Transverse colon (tissue), 4 donors: ENCODE measurements at regions not wholly inside any gene's neighbourhood (a gene's known extent, or its start where the extent isn't known, plus 50 kb on each side); places are given as distances from the start of the nearest gene placed in this dataset.

Source experiments
- DNase-seq: peaks from one replicate; pipeline ENCODE4 v3.0.0-alpha.2; 2019
- H3K27ac ChIP-seq, 4 donors: fragments of 200-600 bp; sonication (generic); 2 replicates each; pipeline ENCODE4 v1.5.1; 2016 to 2018; ENCODE audit warnings: inconsistent platforms in 4 of 4
- H3K27me3 ChIP-seq: fragments of 200-600 bp; sonication (generic); 2 replicates; pipeline ENCODE4 v1.5.1; 2017; ENCODE audit warnings: inconsistent platforms
- H3K36me3 ChIP-seq, 4 donors: fragments of 200-600 bp; sonication (generic); 2 replicates each; pipeline ENCODE4 v1.5.1; 2017 to 2019; ENCODE audit warnings: inconsistent platforms in 4 of 4
- H3K4me1 ChIP-seq, 4 donors: fragments of 200-600 bp; sonication (generic); 2 replicates each; pipeline ENCODE4 v1.5.1; 2017 to 2020; ENCODE audit warnings: inconsistent platforms in 4 of 4
- H3K4me3 ChIP-seq, 4 donors: fragments of 200-600 bp; sonication (generic); 1 replicate in 1 of 4; 2 replicates in 3 of 4; pipeline versions ENCODE4 v1.5.1 to v1.6.1; 2017 to 2019; ENCODE audit warnings: inconsistent platforms in 4 of 4
- H3K9me3 ChIP-seq, 2 donors: fragments of 200-600 bp; sonication (generic); 2 replicates each; pipeline ENCODE4 v1.5.1; 2017 to 2019; ENCODE audit warnings: inconsistent platforms in 2 of 2
- EP300 ChIP-seq: sonication (generic); formaldehyde crosslinking; IDR thresholded peaks from one replicate; pipeline ENCODE4 v1.6.1; 2017; ENCODE audit warnings: antibody characterized with exemption, low read depth
- POLR2A ChIP-seq: fragments of 450-650 bp; IDR thresholded peaks from one replicate; pipeline ENCODE4 v1.6.1; 2016; ENCODE audit warnings: antibody characterized with exemption, mild to moderate bottlenecking, moderate library complexity
- POLR2AphosphoS5 ChIP-seq, 3 donors: sonication (generic); formaldehyde crosslinking; IDR thresholded peaks; one replicate each; pipeline ENCODE4 v1.6.1; 2016; ENCODE audit warnings: antibody characterized with exemption in 3 of 3
- WGBS, 2 donors: methylation state at CpG; one replicate each; pipeline ENCODE4 v1.1.5; 2018; ENCODE audit warnings: low coverage in 1 of 2; 5-methylcytosine and 5-hydroxymethylcytosine counted together
- in situ Hi-C, 4 donors: fragments of 200-750 bp; cut with MboI; loops; one replicate each; pipeline versions ENCODE4 v1.15.0 to v1.15.1; 2017; ENCODE audit warnings: low sequenced_read_pairs in 3 of 4, low pct_ligation_motif_present in 1 of 4, low pct_unique_long_range_greater_than_20kb in 1 of 4
- intact Hi-C: fragments of 100-400 bp; cut with DNase I; formaldehyde crosslinking; loops from one replicate; pipeline ENCODE4 v1.15.1; 2023; ENCODE audit warnings: low total_unique reads
- TF ChIP-seq, protein P1 (sequence below), 5 experiments: fragments of 200-600 bp in 3 of 5; fragments of 450-650 bp in 2 of 5; sonication (generic) in 3 of 5; IDR thresholded peaks; 1 replicate in 2 of 5; 2 replicates in 3 of 5; pipeline ENCODE4 v1.5.1; 2016 to 2017; ENCODE audit warnings: antibody characterized with exemption in 5 of 5, inconsistent platforms in 3 of 5, mild to moderate bottlenecking in 2 of 5, moderate library complexity in 1 of 5

DNA sequence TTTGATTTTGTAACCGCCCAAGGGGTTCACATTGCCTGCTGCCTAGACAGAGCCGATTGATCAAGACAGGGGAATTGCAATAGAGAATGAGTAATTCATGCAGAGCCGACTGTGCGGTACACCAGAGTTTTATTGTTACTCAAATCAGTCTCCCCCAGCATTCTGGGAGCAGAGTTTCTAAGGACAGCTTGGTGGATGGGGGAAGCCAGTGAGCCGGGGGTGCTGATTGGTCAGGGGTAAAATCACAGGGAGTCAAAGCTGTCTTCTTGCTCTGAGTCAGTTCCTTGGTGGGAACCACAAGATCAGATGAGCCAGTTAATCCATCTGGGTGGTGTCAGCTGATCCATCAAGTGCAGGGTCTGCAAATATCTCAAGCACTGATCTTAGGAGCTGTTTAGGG, 60.0 kb upstream of the EZR start:
- no peak overlapping the region for H3K4me3 ChIP-seq
- 82 to 93% methylated on average over 3 to 5 of the region's 5 CpGs for WGBS, 2 donors
- TF ChIP-seq, protein P1, sequence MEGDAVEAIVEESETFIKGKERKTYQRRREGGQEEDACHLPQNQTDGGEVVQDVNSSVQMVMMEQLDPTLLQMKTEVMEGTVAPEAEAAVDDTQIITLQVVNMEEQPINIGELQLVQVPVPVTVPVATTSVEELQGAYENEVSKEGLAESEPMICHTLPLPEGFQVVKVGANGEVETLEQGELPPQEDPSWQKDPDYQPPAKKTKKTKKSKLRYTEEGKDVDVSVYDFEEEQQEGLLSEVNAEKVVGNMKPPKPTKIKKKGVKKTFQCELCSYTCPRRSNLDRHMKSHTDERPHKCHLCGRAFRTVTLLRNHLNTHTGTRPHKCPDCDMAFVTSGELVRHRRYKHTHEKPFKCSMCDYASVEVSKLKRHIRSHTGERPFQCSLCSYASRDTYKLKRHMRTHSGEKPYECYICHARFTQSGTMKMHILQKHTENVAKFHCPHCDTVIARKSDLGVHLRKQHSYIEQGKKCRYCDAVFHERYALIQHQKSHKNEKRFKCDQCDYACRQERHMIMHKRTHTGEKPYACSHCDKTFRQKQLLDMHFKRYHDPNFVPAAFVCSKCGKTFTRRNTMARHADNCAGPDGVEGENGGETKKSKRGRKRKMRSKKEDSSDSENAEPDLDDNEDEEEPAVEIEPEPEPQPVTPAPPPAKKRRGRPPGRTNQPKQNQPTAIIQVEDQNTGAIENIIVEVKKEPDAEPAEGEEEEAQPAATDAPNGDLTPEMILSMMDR (IDR thresholded peaks at IDR 0.05) = no peak
- TF ChIP-seq POLR2A (no peak), EP300 (no peak), POLR2AphosphoS5 (IDR thresholded peaks at IDR 0.05) (no peak)
- no peak for DNase-seq
- intact Hi-C loops = no loop called here
- no peaks in the 10 kb centered on the region for H3K4me1 ChIP-seq
- H3K27ac ChIP-seq = no peak overlapping the region
- no peaks in the 10 kb centered on the region for H3K9me3 ChIP-seq
- H3K27me3 ChIP-seq = no peaks in the 10 kb centered on the region
- no peaks in the 10 kb centered on the region for H3K36me3 ChIP-seq
- in situ Hi-C loops = no loop called here

DNA sequence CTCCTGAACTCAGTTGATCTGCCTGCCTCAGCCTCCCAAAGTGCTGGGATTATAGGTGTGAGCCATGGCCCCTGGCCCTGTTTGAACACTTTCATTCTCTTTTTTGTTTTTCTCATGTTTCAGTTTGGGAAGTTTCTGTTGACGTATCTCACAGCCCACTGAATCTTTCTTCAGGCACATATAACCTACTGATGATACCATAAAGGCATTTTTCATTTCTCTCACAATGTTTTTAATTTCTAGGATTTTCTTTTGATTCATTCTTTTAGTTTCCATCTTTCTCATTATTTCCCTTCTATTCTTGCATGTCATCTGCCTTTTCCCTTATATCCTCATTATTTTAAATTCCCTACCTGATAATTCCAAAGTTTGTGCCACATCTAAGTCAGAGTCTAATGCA, 58.5 kb upstream of the EZR start:
- H3K27ac ChIP-seq = no peak overlapping the region

DNA sequence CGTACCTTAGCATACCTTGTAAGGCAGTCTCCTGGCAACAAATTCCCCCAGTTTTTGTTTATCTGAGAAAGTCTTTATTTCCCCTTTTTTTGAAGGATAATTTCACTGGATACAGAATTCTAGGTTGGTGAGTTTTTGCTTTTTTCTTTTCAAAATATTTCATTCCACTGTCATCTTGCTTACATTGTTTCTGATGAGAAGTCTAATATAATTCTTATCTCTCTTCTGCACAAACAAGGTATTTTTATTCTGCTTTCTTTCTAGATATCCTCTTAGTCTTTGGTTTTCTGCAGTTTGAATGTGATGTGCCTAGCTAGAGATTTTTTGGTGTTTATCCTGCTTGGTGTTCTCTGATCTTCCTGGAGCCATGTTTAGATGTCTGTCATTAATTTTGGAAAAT, 57.7 kb upstream of the EZR start:
- H3K4me1 ChIP-seq = no peaks in the 10 kb centered on the region
- no peak overlapping the region for H3K27ac ChIP-seq
- intact Hi-C loops = no loop called here
- DNase-seq = no peak
- no peak overlapping the region for H3K4me3 ChIP-seq
- H3K36me3 ChIP-seq = no peaks in the 10 kb centered on the region
- in situ Hi-C loops = no loop called here
- no peaks in the 10 kb centered on the region for H3K27me3 ChIP-seq
- no peaks in the 10 kb centered on the region for H3K9me3 ChIP-seq
- 90 to 100% methylated on average over 1 of the region's 1 CpG for WGBS, 2 donors
- no peak for TF ChIP-seq EP300
- TF ChIP-seq, protein P1 (IDR thresholded peaks at IDR 0.05) = no peak
- TF ChIP-seq POLR2AphosphoS5 (IDR thresholded peaks at IDR 0.05) = no peak
- no peak for TF ChIP-seq POLR2A

More for the DNA sequence above, 58.5 kb upstream of the EZR start:
- TF ChIP-seq POLR2AphosphoS5 (IDR thresholded peaks at IDR 0.05) (no peak), POLR2A (no peak), EP300 (no peak)
- TF ChIP-seq, protein P1 (IDR thresholded peaks at IDR 0.05) = no peak
- 86 to 100% methylated on average over 1 of the region's 1 CpG for WGBS, 2 donors
- no peaks in the 10 kb centered on the region for H3K4me1 ChIP-seq
- H3K9me3 ChIP-seq = no peaks in the 10 kb centered on the region
- in situ Hi-C loops (no loop called here), intact Hi-C loops (no loop called here)
- H3K4me3 ChIP-seq = no peak overlapping the region
- H3K36me3 ChIP-seq = no peaks in the 10 kb centered on the region
- H3K27me3 ChIP-seq = no peaks in the 10 kb centered on the region
- no peak for DNase-seq

DNA sequence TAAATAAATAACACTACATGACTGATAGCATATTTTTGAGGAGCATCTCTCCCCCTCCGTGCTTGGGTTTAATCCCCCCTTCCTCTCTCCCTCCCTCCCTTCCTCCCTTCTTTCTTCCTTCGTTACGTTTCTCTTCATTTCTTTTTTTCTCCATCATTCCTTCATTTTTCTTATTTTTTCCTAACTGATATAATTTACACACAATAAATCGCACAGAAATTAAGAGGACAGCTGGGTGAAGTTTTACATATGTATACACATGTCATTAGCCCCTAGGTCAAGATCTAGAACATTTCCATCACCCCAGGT, 51.4 kb upstream of the EZR start:
- H3K4me3 ChIP-seq = peak overlapping the region in 1 of 4 donors; percentile 45
- TF ChIP-seq, protein P1 (IDR thresholded peaks at IDR 0.05) = no peak
- TF ChIP-seq POLR2AphosphoS5 (IDR thresholded peaks at IDR 0.05) (no peak), POLR2A (no peak), EP300 (no peak)

More for the DNA sequence above, 51.4 kb upstream of the EZR start:
- intact Hi-C loops = loop anchor here (5.0 kb wide), 1 partner anchor 53 kb away; the partner anchor contains the start of gene EZR
- Histone ChIP-seq H3K27ac (peak overlapping the region; percentile 88 to 97 (median 92)), H3K36me3 (no peaks in the 10 kb centered on the region), H3K4me1 (peaks cover 0 to 24% (median 15%) of the 10 kb centered on the region in 4 donors), H3K9me3 (no peaks in the 10 kb centered on the region), H3K27me3 (no peaks in the 10 kb centered on the region)
- in situ Hi-C loops = no loop called here
- WGBS, 2 donors = 87 to 100% methylated on average over 1 to 4 of the region's 4 CpGs
- DNase-seq = no peak
